ENCODE measurements at regions not wholly inside any gene's neighbourhood (a gene's known extent, or its start where the extent isn't known, plus 50 kb on each side); places are given as distances from the start of the nearest gene placed in this dataset.

- H3K23me2 ChIP-seq (ENCODE audit: low read depth, low read length): no peaks in the 10 kb centered on the region
- no peaks in the 10 kb centered on the region for H4K20me1 ChIP-seq (replicated peaks in 1 of 2; ENCODE audit: control insufficient read depth in 1 of 2, insufficient read depth in 2 of 2, low read length in 2 of 2)
- H3K9ac ChIP-seq (replicated peaks in 1 of 4; ENCODE audit: extremely low read depth in 1 of 4, low read depth in 3 of 4, low read length in 3 of 4): no peak overlapping the region
- FAIRE-seq (no peak), DNase-seq (ENCODE audit: low read depth in 1 of 2, low spot score in 2 of 2) (peak in 1 of 2 experiments; percentile 45)
- H4K8ac ChIP-seq (ENCODE audit: extremely low read depth, insufficient read depth, low read length): no peak overlapping the region
- peak overlapping the region; percentile 18; the same call in 1 of the 2 replicates for H2BK5ac ChIP-seq (ENCODE audit: low read depth, low read length)
- no peak overlapping the region for H3K18ac ChIP-seq (ENCODE audit: extremely low read depth, low read length)
- H3K79me1 ChIP-seq (ENCODE audit: low read depth, low read length): no peaks in the 10 kb centered on the region
- H2BK120ac ChIP-seq (replicated peaks; ENCODE audit: low read depth, low read length): no peak overlapping the region
- peak overlapping the region; percentile 93; the same call in 1 of the 2 replicates for H2AFZ ChIP-seq (ENCODE audit: low read length)
- no peak overlapping the region for H3K14ac ChIP-seq (ENCODE audit: insufficient read length)
- CTCF ChIA-PET (ENCODE audit: partially characterized antibody): interaction anchor here (0.6 to 2.1 kb wide), 4 partner anchors 14 to 159 kb away, joined by 3 to 12 read pairs (median 4); no protein-coding TSS in a partner anchor
- H2BK12ac ChIP-seq (ENCODE audit: low read depth, low read length): no peak overlapping the region
- peaks cover 0 to 6% (median 3%) of the 10 kb centered on the region in 4 experiments; a peak in 5 of 7 replicates for H3K4me1 ChIP-seq (replicated peaks in 1 of 4; ENCODE audit: control insufficient read depth in 3 of 4, insufficient read depth in 4 of 4, low read length in 3 of 4)
- no peak overlapping the region for H4K91ac ChIP-seq (replicated peaks; ENCODE audit: insufficient read length, low read length)
- no peak overlapping the region for H4K5ac ChIP-seq (ENCODE audit: insufficient read length, low read depth, low read length)
- no peak overlapping the region for H3K4ac ChIP-seq (replicated peaks; ENCODE audit: insufficient read length, low read depth, low read length)
- H3K9me3 ChIP-seq (ENCODE audit: insufficient read depth in 2 of 2, low read depth in 1 of 2, low read length in 1 of 2): no peaks in the 10 kb centered on the region
- H3K4me3 ChIP-seq (ENCODE audit: extremely low read depth in 1 of 4, insufficient read depth in 2 of 4, low read depth in 3 of 4, low read length in 4 of 4): no peak overlapping the region
- POLR2A ChIA-PET (ENCODE audit: partially characterized antibody): no interaction called here
- H3K23ac ChIP-seq (ENCODE audit: insufficient read length): no peak overlapping the region
- H2BK20ac ChIP-seq (ENCODE audit: low read length): no peak overlapping the region
- WGBS, 2 experiments (ENCODE audit: extremely low coverage in 1 of 2, insufficient coverage in 1 of 2, insufficient read length in 1 of 2, insufficient replicate concordance in 2 of 2, low coverage in 1 of 2, low lambda C conversion rate in 2 of 2, missing lambda C conversion rate in 1 of 2): 77% methylated on average over 15 of the region's 15 CpGs; no CpG with 5 or more reads in 1 of the 2 experiments
- TF ChIP-seq CBX5 (IDR thresholded peaks at IDR 0.05; ENCODE audit: low read depth, low read length) (no peak), KDM5A (IDR thresholded peaks at IDR 0.05; ENCODE audit: low read length) (no peak), ZNF274 (IDR thresholded peaks at IDR 0.05; ENCODE audit: borderline replicate concordance, extremely low read depth, low read length) (no peak), SP2 (IDR thresholded peaks at IDR 0.05; ENCODE audit: low read length) (no peak), EP300 (IDR thresholded peaks at IDR 0.05; ENCODE audit: borderline replicate concordance in 1 of 2, low read depth in 2 of 2, low read length in 2 of 2) (no peak), SP1 (IDR thresholded peaks at IDR 0.05; ENCODE audit: low read depth, low read length) (0 out of 2 replicates have a peak, but pooled peaks have one; percentile 23), EZH2 (IDR thresholded peaks at IDR 0.05; ENCODE audit: low read depth, low read length, severe bottlenecking) (no peak), HDAC6 (IDR thresholded peaks at IDR 0.05; ENCODE audit: low read depth, low read length) (no peak), FOSL1 (IDR thresholded peaks at IDR 0.05; ENCODE audit: insufficient read depth, low read depth, low read length) (no peak)
- no peaks in the 10 kb centered on the region for H3K36me3 ChIP-seq (ENCODE audit: control insufficient read depth in 2 of 4, insufficient read depth in 4 of 4, low read length in 3 of 4)
- H3K4me2 ChIP-seq (ENCODE audit: insufficient read depth in 1 of 2, low read depth in 2 of 2, low read length in 2 of 2): no peak overlapping the region
- H3K27me3 ChIP-seq (replicated peaks in 1 of 4; ENCODE audit: control insufficient read depth in 3 of 4, extremely low read depth in 1 of 4, insufficient read depth in 3 of 4, low read length in 3 of 4): no peaks in the 10 kb centered on the region
- H2AK5ac ChIP-seq (ENCODE audit: low read depth, low read length): no peak overlapping the region
- H3K27ac ChIP-seq (ENCODE audit: low read depth, low read length): no peak overlapping the region
- H3K79me2 ChIP-seq (ENCODE audit: control insufficient read depth in 1 of 2, insufficient read depth in 2 of 2, low read length in 2 of 2): no peaks in the 10 kb centered on the region
- no peak overlapping the region for H3K56ac ChIP-seq (replicated peaks; ENCODE audit: insufficient read length, low read depth, low read length)
- H2BK15ac ChIP-seq (ENCODE audit: low read length): no peak overlapping the region
These were observed 163.9 kb downstream of the SMAD6 start for GRCh38 chr15:66865622-66866611.
